ENCODE measurements at regions not wholly inside any gene's neighbourhood (a gene's known extent, or its start where the extent isn't known, plus 50 kb on each side); places are given as distances from the start of the nearest gene placed in this dataset.

DNA sequence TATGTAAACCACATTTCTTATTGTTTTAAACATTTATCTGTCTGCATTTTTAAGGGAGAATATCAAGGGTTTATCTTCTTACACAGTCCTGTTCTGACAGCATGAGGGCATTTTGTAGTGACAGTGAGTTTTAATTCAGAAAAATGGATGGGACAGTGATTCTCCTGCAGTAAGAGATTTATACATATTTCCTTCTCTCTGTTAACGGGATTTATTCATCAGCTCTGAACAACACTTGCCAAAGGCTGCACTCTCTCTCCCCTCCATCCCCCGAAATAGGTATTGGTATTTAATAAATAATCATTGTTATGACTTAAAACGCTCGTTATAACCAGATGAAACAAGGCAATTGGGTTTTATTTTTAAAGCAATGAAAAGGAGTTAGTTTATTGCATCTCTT, 410.9 kb downstream of the STIM2 start:
- no peak overlapping the region for H3K27ac ChIP-seq
- H3K27me3 ChIP-seq, result no peaks in the 10 kb centered on the region
- H3K9me3 ChIP-seq, result no peaks in the 10 kb centered on the region
- no peak overlapping the region for H3K4me3 ChIP-seq
- DNase-seq, result no peak
- TF ChIP-seq POLR2AphosphoS5 (IDR thresholded peaks at IDR 0.05), result no peak
- no peak for TF ChIP-seq POLR2A (IDR thresholded peaks at IDR 0.05)
- no peak for TF ChIP-seq EP300 (IDR thresholded peaks at IDR 0.05)
- TF ChIP-seq, protein P1, sequence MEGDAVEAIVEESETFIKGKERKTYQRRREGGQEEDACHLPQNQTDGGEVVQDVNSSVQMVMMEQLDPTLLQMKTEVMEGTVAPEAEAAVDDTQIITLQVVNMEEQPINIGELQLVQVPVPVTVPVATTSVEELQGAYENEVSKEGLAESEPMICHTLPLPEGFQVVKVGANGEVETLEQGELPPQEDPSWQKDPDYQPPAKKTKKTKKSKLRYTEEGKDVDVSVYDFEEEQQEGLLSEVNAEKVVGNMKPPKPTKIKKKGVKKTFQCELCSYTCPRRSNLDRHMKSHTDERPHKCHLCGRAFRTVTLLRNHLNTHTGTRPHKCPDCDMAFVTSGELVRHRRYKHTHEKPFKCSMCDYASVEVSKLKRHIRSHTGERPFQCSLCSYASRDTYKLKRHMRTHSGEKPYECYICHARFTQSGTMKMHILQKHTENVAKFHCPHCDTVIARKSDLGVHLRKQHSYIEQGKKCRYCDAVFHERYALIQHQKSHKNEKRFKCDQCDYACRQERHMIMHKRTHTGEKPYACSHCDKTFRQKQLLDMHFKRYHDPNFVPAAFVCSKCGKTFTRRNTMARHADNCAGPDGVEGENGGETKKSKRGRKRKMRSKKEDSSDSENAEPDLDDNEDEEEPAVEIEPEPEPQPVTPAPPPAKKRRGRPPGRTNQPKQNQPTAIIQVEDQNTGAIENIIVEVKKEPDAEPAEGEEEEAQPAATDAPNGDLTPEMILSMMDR (IDR thresholded peaks at IDR 0.05), result no peak
- WGBS, 5 donors, result 71 to 83% (median 76%) methylated on average over 4 of the region's 4 CpGs
- intact Hi-C loops (cut with DNase I; ENCODE audit: low total_unique reads), result no loop called here
- H3K36me3 ChIP-seq, result no peaks in the 10 kb centered on the region
- H3K4me1 ChIP-seq, result no peaks in the 10 kb centered on the region

DNA sequence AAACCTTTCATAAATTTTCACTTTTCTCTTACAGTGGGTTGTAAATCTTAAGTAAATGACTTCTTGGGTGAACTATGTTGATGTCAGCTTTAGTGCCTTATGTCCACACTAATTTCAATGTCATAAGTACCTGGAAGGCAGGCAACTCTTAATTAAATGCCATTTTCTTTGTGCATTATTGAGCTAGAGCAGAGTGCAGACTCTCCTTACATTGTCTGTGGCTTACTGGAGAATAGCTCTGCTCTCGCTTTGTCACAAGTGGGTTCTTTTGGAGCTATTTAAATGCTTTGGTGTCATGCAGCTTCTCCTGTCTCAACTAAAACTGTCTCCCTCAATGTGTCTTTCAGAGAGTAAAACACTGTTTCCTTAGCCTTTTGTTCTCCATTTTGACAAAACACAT, 411.6 kb downstream of the STIM2 start:
- H3K27me3 ChIP-seq, result no peaks in the 10 kb centered on the region

DNA sequence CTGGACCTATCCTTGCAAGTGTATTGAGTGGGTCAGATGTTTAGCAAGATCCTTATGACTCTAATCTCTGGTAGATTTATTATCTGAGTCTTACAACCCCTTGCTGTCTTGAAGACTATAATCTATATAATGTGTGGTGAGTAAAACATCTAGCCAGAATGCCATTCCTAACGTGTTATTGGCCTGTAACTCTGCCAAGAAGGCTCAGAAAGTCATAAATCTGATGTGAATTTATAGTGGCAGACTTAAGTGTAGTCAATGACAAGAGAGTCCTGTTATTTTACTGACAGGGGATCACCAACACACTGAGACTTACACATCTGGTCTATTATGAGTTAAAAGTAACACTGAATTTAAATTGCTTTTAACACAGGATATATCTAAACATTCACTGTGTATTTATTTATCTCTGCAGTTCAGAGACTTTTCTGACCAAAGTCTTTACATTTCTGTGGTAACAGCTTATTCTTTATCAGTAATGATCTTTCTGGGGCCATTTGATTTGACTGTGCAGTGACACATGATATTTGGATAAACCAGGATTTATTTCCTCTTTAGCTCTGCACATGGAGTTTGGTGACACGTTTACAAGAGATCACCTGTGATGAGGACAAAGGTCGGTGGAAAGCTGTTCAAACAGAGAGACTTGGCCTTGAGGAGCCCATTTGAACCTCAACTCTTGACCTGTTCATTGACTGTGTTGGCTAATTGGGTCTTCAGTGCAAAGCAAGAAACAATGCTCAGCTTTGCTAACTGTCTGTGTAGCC, 415.8 kb downstream of the STIM2 start:
- H3K27me3 ChIP-seq, result no peaks in the 10 kb centered on the region
- no peak for DNase-seq
- intact Hi-C loops (cut with DNase I; ENCODE audit: low total_unique reads), result no loop called here
- WGBS, 5 donors, result 25 to 38% (median 31%) methylated on average over 3 of the region's 3 CpGs
- H3K4me3 ChIP-seq, result no peak overlapping the region
- H3K27ac ChIP-seq, result no peak overlapping the region
- no peaks in the 10 kb centered on the region for H3K9me3 ChIP-seq
- TF ChIP-seq POLR2AphosphoS5 (IDR thresholded peaks at IDR 0.05) (no peak), EP300 (IDR thresholded peaks at IDR 0.05) (no peak), POLR2A (IDR thresholded peaks at IDR 0.05) (no peak)
- TF ChIP-seq, protein P1 (IDR thresholded peaks at IDR 0.05), result no peak
- peaks cover 0 to 11% (median 4%) of the 10 kb centered on the region in 4 donors for H3K4me1 ChIP-seq
- no peaks in the 10 kb centered on the region for H3K36me3 ChIP-seq

More for the DNA sequence above, 411.6 kb downstream of the STIM2 start:
- TF ChIP-seq EP300 (IDR thresholded peaks at IDR 0.05) (no peak), POLR2AphosphoS5 (IDR thresholded peaks at IDR 0.05) (no peak), POLR2A (IDR thresholded peaks at IDR 0.05) (no peak)
- TF ChIP-seq, protein P1 (IDR thresholded peaks at IDR 0.05), result no peak
- Histone ChIP-seq H3K4me1 (no peaks in the 10 kb centered on the region), H3K4me3 (no peak overlapping the region), H3K9me3 (no peaks in the 10 kb centered on the region), H3K27ac (no peak overlapping the region), H3K36me3 (no peaks in the 10 kb centered on the region)
- 0 to 59% (median 0%) methylated on average over 1 of the region's 1 CpG for WGBS, 5 donors
- no peak for DNase-seq
- intact Hi-C loops (cut with DNase I; ENCODE audit: low total_unique reads), result no loop called here

DNA sequence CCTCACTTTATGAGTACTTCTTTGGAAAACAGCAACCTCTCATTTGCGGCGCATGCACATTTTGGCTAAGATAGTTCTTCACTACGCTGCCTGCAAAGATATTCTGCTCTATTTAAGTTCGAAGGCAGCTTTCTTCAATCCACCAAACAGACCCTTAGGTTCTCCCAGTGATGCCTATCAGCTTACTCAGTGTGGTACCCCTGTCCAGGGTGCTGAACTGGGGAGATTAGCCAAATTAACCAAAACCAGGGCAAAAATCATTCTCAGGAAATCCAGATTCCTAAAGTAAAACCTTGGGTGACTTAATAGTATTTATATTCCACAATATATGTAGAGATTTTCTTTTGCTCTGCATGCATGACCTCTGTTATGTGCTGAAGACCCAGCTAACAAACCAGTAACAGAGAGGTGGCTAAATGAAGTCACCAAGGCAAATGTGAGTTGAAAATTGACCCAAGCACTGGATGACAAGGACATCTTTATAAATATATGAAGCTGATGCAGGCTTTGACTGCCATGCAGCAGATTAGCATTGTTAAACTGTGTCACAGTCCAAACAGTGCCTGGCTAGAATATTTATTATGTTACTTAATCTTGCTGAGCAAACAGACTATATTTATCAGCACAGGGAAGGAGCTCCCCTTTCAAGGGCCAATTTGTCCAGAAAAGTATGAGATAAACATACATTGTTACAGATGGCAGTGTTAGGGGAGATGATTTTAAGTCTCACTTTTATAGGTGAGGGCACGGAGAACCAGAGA, 418.2 kb downstream of the STIM2 start:
- H3K27ac ChIP-seq, result no peak overlapping the region
- 45 to 56% (median 48%) methylated on average over 5 of the region's 5 CpGs for WGBS, 5 donors
- peaks cover 0 to 11% (median 4%) of the 10 kb centered on the region in 4 donors for H3K4me1 ChIP-seq
- H3K36me3 ChIP-seq, result no peaks in the 10 kb centered on the region
- no peak overlapping the region for H3K4me3 ChIP-seq
- DNase-seq, result peak in 1 of 2 donors; percentile 58
- no peaks in the 10 kb centered on the region for H3K27me3 ChIP-seq
- H3K9me3 ChIP-seq, result no peaks in the 10 kb centered on the region
- TF ChIP-seq POLR2AphosphoS5 (IDR thresholded peaks at IDR 0.05) (no peak), POLR2A (IDR thresholded peaks at IDR 0.05) (no peak), EP300 (IDR thresholded peaks at IDR 0.05) (no peak)
- TF ChIP-seq, protein P1 (IDR thresholded peaks at IDR 0.05), result no peak
- intact Hi-C loops (cut with DNase I; ENCODE audit: low total_unique reads), result no loop called here
